ENCODE measurements at regions not wholly inside any gene's neighbourhood (a gene's known extent, or its start where the extent isn't known, plus 50 kb on each side); places are given as distances from the start of the nearest gene placed in this dataset.

GRCh38 chr10:90458571-90458970, 399.3 kb downstream of the HTR7 start:
- Histone ChIP-seq H3K4me3 (ENCODE audit: low read length in 2 of 2) (no peak overlapping the region), H3K27ac (ENCODE audit: low read depth in 2 of 2, low read length in 2 of 2) (no peak overlapping the region), H3K9ac (ENCODE audit: low read depth in 1 of 2, low read length in 2 of 2) (no peak overlapping the region), H3K4me1 (ENCODE audit: control insufficient read depth in 2 of 2, insufficient read depth in 2 of 2, low read length in 2 of 2) (no peaks in the 10 kb centered on the region), H3K9me3 (ENCODE audit: control insufficient read depth in 2 of 2, low read length in 2 of 2) (no peaks in the 10 kb centered on the region), H3K27me3 (ENCODE audit: control insufficient read depth in 2 of 2, insufficient read depth in 2 of 2, low read length in 2 of 2) (no peaks in the 10 kb centered on the region), H3K36me3 (ENCODE audit: control insufficient read depth in 2 of 2, insufficient read depth in 2 of 2, low read length in 2 of 2) (no peaks in the 10 kb centered on the region)

DNA sequence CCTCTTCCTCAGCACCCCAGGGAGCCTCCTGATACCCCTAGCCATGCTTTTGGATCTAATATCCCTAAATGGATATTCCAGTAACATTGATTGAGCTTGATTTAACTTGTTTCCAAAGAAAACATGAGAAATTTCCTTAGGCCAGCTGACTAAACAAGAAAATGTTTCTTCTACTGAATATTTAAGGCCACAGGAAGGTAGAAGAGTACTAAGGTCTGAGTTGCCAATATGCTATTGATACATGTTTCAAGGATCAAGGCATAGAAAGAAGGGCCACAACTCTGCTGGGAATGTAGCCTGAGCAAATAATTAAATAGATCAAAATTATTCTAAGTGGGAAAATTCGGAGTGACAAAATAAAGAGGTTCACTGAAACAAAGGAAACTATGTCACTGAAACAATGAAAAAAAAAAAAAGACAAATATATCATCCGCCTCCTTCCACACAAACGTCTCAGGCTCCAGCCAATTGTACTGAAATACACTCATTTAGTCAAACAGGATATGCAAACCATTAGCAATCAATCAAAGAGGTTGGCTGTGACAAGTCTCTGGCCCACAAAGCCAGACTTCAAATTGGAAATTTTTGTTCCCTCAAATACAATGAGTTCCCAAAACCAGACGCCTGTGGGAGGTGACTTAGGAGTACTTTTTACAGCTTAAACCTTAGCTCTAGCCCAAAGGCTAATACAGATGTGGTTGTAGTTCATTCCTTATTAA, 396.2 kb downstream of the HTR7 start:
- H3K9me3 ChIP-seq (ENCODE audit: control insufficient read depth in 2 of 2, low read length in 2 of 2), result no peaks in the 10 kb centered on the region
- no peaks in the 10 kb centered on the region for H3K36me3 ChIP-seq (ENCODE audit: control insufficient read depth in 2 of 2, insufficient read depth in 2 of 2, low read length in 2 of 2)
- no peak overlapping the region for H3K9ac ChIP-seq (ENCODE audit: low read depth in 1 of 2, low read length in 2 of 2)
- H3K27ac ChIP-seq (ENCODE audit: low read depth in 2 of 2, low read length in 2 of 2), result no peak overlapping the region
- no peaks in the 10 kb centered on the region for H3K4me1 ChIP-seq (ENCODE audit: control insufficient read depth in 2 of 2, insufficient read depth in 2 of 2, low read length in 2 of 2)
- no peak overlapping the region for H3K4me3 ChIP-seq (ENCODE audit: low read length in 2 of 2)
- no peaks in the 10 kb centered on the region for H3K27me3 ChIP-seq (ENCODE audit: control insufficient read depth in 2 of 2, insufficient read depth in 2 of 2, low read length in 2 of 2)

GRCh38 chr10:90462749-90463470, 394.9 kb downstream of the HTR7 start:
- Histone ChIP-seq H3K27ac (ENCODE audit: low read depth in 2 of 2, low read length in 2 of 2) (no peak overlapping the region), H3K4me1 (ENCODE audit: control insufficient read depth in 2 of 2, insufficient read depth in 2 of 2, low read length in 2 of 2) (no peaks in the 10 kb centered on the region), H3K36me3 (ENCODE audit: control insufficient read depth in 2 of 2, insufficient read depth in 2 of 2, low read length in 2 of 2) (no peaks in the 10 kb centered on the region), H3K9ac (ENCODE audit: low read depth in 1 of 2, low read length in 2 of 2) (no peak overlapping the region), H3K9me3 (ENCODE audit: control insufficient read depth in 2 of 2, low read length in 2 of 2) (no peaks in the 10 kb centered on the region), H3K4me3 (ENCODE audit: low read length in 2 of 2) (no peak overlapping the region), H3K27me3 (ENCODE audit: control insufficient read depth in 2 of 2, insufficient read depth in 2 of 2, low read length in 2 of 2) (no peaks in the 10 kb centered on the region)

DNA sequence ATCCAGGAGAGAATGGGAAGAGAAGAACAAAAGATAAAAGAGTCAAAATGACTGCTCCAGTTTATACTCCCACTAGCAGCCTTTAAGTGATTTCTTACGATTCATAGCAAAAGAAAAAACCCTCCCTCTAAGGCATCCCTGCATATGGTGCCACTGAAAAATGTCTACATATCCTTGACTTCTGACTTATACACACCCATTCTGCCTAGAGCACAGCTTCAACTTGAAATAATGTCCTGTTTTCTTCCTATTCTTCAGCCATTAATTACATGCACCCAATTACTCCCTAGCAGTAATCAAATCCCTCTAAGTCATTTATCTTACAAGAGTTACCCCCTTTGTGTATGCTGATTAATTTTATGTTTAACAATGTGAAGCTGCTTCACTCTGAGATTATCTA, 393.5 kb downstream of the HTR7 start:
- no peaks in the 10 kb centered on the region for H3K27me3 ChIP-seq (ENCODE audit: control insufficient read depth in 2 of 2, insufficient read depth in 2 of 2, low read length in 2 of 2)
- H3K9me3 ChIP-seq (ENCODE audit: control insufficient read depth in 2 of 2, low read length in 2 of 2), result no peaks in the 10 kb centered on the region
- H3K9ac ChIP-seq (ENCODE audit: low read depth in 1 of 2, low read length in 2 of 2), result no peak overlapping the region
- H3K4me1 ChIP-seq (ENCODE audit: control insufficient read depth in 2 of 2, insufficient read depth in 2 of 2, low read length in 2 of 2), result no peaks in the 10 kb centered on the region
- H3K4me3 ChIP-seq (ENCODE audit: low read length in 2 of 2), result no peak overlapping the region
- H3K27ac ChIP-seq (ENCODE audit: low read depth in 2 of 2, low read length in 2 of 2), result no peak overlapping the region
- no peaks in the 10 kb centered on the region for H3K36me3 ChIP-seq (ENCODE audit: control insufficient read depth in 2 of 2, insufficient read depth in 2 of 2, low read length in 2 of 2)

GRCh38 chr10:90470966-90471365, 386.9 kb downstream of the HTR7 start:
- H3K27me3 ChIP-seq (ENCODE audit: control insufficient read depth in 2 of 2, insufficient read depth in 2 of 2, low read length in 2 of 2), result no peaks in the 10 kb centered on the region
- no peaks in the 10 kb centered on the region for H3K36me3 ChIP-seq (ENCODE audit: control insufficient read depth in 2 of 2, insufficient read depth in 2 of 2, low read length in 2 of 2)
- no peaks in the 10 kb centered on the region for H3K9me3 ChIP-seq (ENCODE audit: control insufficient read depth in 2 of 2, low read length in 2 of 2)
- H3K9ac ChIP-seq (ENCODE audit: low read depth in 1 of 2, low read length in 2 of 2), result no peak overlapping the region
- no peak overlapping the region for H3K27ac ChIP-seq (ENCODE audit: low read depth in 2 of 2, low read length in 2 of 2)
- no peak overlapping the region for H3K4me3 ChIP-seq (ENCODE audit: low read length in 2 of 2)
- H3K4me1 ChIP-seq (ENCODE audit: control insufficient read depth in 2 of 2, insufficient read depth in 2 of 2, low read length in 2 of 2), result no peaks in the 10 kb centered on the region

DNA sequence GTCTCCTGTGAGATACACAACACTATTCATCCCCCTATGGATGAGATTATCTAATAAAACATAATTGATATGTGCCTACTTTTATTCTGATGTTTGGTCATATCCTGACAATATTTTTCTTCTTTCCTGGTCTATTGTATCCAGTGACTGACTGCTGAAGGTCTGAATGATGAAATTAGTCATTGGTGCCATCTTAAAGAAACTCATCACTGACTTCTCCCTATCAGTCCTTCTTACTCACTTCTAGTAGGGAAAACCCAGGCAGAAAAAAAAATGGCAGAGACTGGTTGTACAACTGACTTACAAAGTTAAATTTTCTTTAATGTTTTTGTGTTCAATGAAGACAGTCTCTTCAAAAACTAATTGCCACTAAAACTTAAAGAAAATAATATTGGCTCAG, 377.4 kb downstream of the HTR7 start:
- no peak overlapping the region for H3K4me3 ChIP-seq (ENCODE audit: low read length in 2 of 2)
- no peaks in the 10 kb centered on the region for H3K27me3 ChIP-seq (ENCODE audit: control insufficient read depth in 2 of 2, insufficient read depth in 2 of 2, low read length in 2 of 2)
- H3K9ac ChIP-seq (ENCODE audit: low read depth in 1 of 2, low read length in 2 of 2), result no peak overlapping the region
- H3K4me1 ChIP-seq (ENCODE audit: control insufficient read depth in 2 of 2, insufficient read depth in 2 of 2, low read length in 2 of 2), result no peaks in the 10 kb centered on the region
- H3K36me3 ChIP-seq (ENCODE audit: control insufficient read depth in 2 of 2, insufficient read depth in 2 of 2, low read length in 2 of 2), result no peaks in the 10 kb centered on the region
- no peaks in the 10 kb centered on the region for H3K9me3 ChIP-seq (ENCODE audit: control insufficient read depth in 2 of 2, low read length in 2 of 2)
- H3K27ac ChIP-seq (ENCODE audit: low read depth in 2 of 2, low read length in 2 of 2), result no peak overlapping the region

DNA sequence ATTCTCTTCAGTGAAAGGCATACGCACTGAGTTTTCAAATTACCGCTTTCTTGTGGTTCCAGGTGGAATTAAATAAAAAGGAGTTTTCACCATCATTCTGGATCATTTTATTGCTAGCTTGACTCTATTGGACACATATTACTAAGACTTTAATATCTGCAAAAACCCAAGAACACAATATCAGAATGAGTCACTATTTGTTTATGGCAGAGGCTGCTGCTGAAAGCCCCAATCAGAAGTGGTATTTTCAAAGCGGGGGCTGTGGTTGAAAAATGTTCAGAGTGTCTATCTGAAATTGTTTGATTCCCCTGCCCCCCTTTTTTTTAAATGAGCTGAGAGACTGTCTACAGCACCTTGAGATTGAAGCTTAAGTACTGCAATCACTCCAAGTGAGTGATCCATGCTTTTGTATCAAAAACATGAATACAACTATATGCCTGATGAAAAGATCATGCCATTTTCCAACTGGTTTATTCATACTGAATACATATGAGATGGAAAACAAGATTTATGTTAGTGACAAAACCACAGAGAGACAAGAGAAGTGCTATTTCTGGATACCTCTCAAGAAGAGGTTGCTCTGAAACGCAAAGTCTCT, 376.4 kb downstream of the HTR7 start:
- Histone ChIP-seq H3K9me3 (ENCODE audit: control insufficient read depth in 2 of 2, low read length in 2 of 2) (no peaks in the 10 kb centered on the region), H3K36me3 (ENCODE audit: control insufficient read depth in 2 of 2, insufficient read depth in 2 of 2, low read length in 2 of 2) (no peaks in the 10 kb centered on the region), H3K9ac (ENCODE audit: low read depth in 1 of 2, low read length in 2 of 2) (no peak overlapping the region), H3K27ac (ENCODE audit: low read depth in 2 of 2, low read length in 2 of 2) (no peak overlapping the region), H3K4me3 (ENCODE audit: low read length in 2 of 2) (no peak overlapping the region), H3K27me3 (ENCODE audit: control insufficient read depth in 2 of 2, insufficient read depth in 2 of 2, low read length in 2 of 2) (no peaks in the 10 kb centered on the region), H3K4me1 (ENCODE audit: control insufficient read depth in 2 of 2, insufficient read depth in 2 of 2, low read length in 2 of 2) (no peaks in the 10 kb centered on the region)

GRCh38 chr10:90484518-90484917, 373.3 kb downstream of the HTR7 start:
- Histone ChIP-seq H3K27ac (ENCODE audit: low read depth in 2 of 2, low read length in 2 of 2) (no peak overlapping the region), H3K4me3 (ENCODE audit: low read length in 2 of 2) (no peak overlapping the region), H3K9ac (ENCODE audit: low read depth in 1 of 2, low read length in 2 of 2) (no peak overlapping the region), H3K4me1 (ENCODE audit: control insufficient read depth in 2 of 2, insufficient read depth in 2 of 2, low read length in 2 of 2) (no peaks in the 10 kb centered on the region), H3K27me3 (ENCODE audit: control insufficient read depth in 2 of 2, insufficient read depth in 2 of 2, low read length in 2 of 2) (no peaks in the 10 kb centered on the region), H3K9me3 (ENCODE audit: control insufficient read depth in 2 of 2, low read length in 2 of 2) (no peaks in the 10 kb centered on the region), H3K36me3 (ENCODE audit: control insufficient read depth in 2 of 2, insufficient read depth in 2 of 2, low read length in 2 of 2) (no peaks in the 10 kb centered on the region)

GRCh38 chr10:90494183-90494582, 363.7 kb downstream of the HTR7 start:
- Histone ChIP-seq H3K27me3 (ENCODE audit: control insufficient read depth in 2 of 2, insufficient read depth in 2 of 2, low read length in 2 of 2) (no peaks in the 10 kb centered on the region), H3K27ac (ENCODE audit: low read depth in 2 of 2, low read length in 2 of 2) (no peak overlapping the region), H3K4me3 (ENCODE audit: low read length in 2 of 2) (no peak overlapping the region), H3K9me3 (ENCODE audit: control insufficient read depth in 2 of 2, low read length in 2 of 2) (peaks cover 0 to 3% of the 10 kb centered on the region in 2 donors), H3K4me1 (ENCODE audit: control insufficient read depth in 2 of 2, insufficient read depth in 2 of 2, low read length in 2 of 2) (no peaks in the 10 kb centered on the region), H3K36me3 (ENCODE audit: control insufficient read depth in 2 of 2, insufficient read depth in 2 of 2, low read length in 2 of 2) (no peaks in the 10 kb centered on the region), H3K9ac (ENCODE audit: low read depth in 1 of 2, low read length in 2 of 2) (no peak overlapping the region)

- H3K27me3 ChIP-seq (ENCODE audit: control insufficient read depth in 2 of 2, insufficient read depth in 2 of 2, low read length in 2 of 2), result no peaks in the 10 kb centered on the region
Observed at GRCh38 chr10:90504172-90504571, 353.7 kb downstream of the HTR7 start.

More at GRCh38 chr10:90504172-90504571, 353.7 kb downstream of the HTR7 start:
- Histone ChIP-seq H3K4me3 (ENCODE audit: low read length in 2 of 2) (no peak overlapping the region), H3K9me3 (ENCODE audit: control insufficient read depth in 2 of 2, low read length in 2 of 2) (no peaks in the 10 kb centered on the region), H3K27ac (ENCODE audit: low read depth in 2 of 2, low read length in 2 of 2) (no peak overlapping the region), H3K9ac (ENCODE audit: low read depth in 1 of 2, low read length in 2 of 2) (no peak overlapping the region), H3K36me3 (ENCODE audit: control insufficient read depth in 2 of 2, insufficient read depth in 2 of 2, low read length in 2 of 2) (no peaks in the 10 kb centered on the region), H3K4me1 (ENCODE audit: control insufficient read depth in 2 of 2, insufficient read depth in 2 of 2, low read length in 2 of 2) (no peaks in the 10 kb centered on the region)
